ENCODE measurements at regions not wholly inside any gene's neighbourhood (a gene's known extent, or its start where the extent isn't known, plus 50 kb on each side); places are given as distances from the start of the nearest gene placed in this dataset.

GRCh38 chr9:113646946-113647914 is 183.7 kb downstream of the RGS3 start:
- DNase-seq: no peak

- no peak for DNase-seq
Measured at GRCh38 chr9:113648048-113648447, 184.5 kb downstream of the RGS3 start.

- no peak for DNase-seq
Measured at GRCh38 chr9:113648586-113648985, 185.1 kb downstream of the RGS3 start.

- no peak for DNase-seq
Measured at GRCh38 chr9:113649054-113649453, 185.5 kb downstream of the RGS3 start.

- no peak for DNase-seq
Measured at GRCh38 chr9:113649855-113650206, 186.3 kb downstream of the RGS3 start.

- no peak for DNase-seq
Measured at GRCh38 chr9:113650207-113651131, 186.9 kb downstream of the RGS3 start.

GRCh38 chr9:113651896-113652295 is 188.4 kb downstream of the RGS3 start:
- no peak for DNase-seq

- DNase-seq: no peak
Measured at GRCh38 chr9:113652355-113653152, 189.0 kb downstream of the RGS3 start.

- no peak for DNase-seq
Measured at GRCh38 chr9:113653746-113654604, 190.4 kb downstream of the RGS3 start.

GRCh38 chr9:113654605-113655428 is 191.3 kb downstream of the RGS3 start:
- no peak for DNase-seq

- DNase-seq: no peak
Measured at GRCh38 chr9:113656771-113657670, 193.5 kb downstream of the RGS3 start.

- peak; percentile 81 for DNase-seq
Measured at GRCh38 chr9:113657765-113658544, 194.4 kb downstream of the RGS3 start.

GRCh38 chr9:113658545-113658895 is 195.0 kb downstream of the RGS3 start:
- no peak for DNase-seq

GRCh38 chr9:113659039-113659438 is 195.5 kb downstream of the RGS3 start:
- no peak for DNase-seq

GRCh38 chr9:113659740-113660139 is 196.2 kb downstream of the RGS3 start:
- DNase-seq: no peak

GRCh38 chr9:113660196-113660595 is 196.7 kb downstream of the RGS3 start:
- DNase-seq: no peak

GRCh38 chr9:113661074-113661473 is 197.5 kb downstream of the RGS3 start:
- no peak for DNase-seq

GRCh38 chr9:113664181-113664875 is 200.8 kb downstream of the RGS3 start:
- no peak for DNase-seq
